ENCODE measurements at regions not wholly inside any gene's neighbourhood (a gene's known extent, or its start where the extent isn't known, plus 50 kb on each side); places are given as distances from the start of the nearest gene placed in this dataset.

DNA sequence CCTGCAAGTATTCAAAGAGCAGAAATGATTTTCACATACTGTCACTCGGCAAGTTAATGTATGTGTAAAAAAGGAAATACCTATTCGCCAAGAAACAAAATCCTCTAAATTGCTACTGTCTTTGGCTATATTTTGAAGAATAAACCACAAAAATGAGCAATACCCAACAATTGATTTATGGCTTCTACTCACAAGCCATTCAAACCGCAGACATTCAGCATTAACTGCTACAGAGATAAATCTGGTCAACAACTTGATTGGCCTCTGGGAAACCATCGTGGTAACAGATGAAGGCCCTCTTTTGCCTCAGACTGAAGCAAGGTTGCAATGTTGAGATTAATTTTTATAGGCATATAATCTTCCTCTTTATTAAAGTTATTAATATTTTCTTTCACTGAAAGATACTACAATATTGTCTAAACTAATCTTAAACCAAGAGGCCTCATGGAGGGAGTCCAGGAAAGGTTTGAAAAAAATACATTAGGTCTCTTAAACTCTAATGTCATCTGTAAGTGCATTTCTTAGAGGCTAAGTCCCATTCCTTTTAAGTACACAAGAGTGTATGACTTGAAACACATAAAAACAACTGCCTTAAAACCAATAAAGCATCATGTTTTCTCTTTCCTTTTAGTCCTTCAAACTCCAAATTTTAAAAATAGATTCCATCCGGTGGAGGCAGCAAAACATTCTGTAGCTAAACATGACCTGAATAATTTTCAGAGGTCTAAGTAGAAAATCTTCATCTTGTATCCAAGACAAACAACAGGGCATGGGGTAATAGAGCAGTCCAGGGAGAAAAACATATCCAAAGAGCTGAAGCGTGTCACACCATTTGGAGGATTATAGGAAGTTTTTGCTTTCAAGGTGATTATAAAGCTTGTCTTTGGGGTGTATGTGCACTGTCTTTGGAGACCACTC, 162.4 kb upstream of the TGFBR2 start:
- Mint-ChIP-seq H3K9me3 (ENCODE audit: unreplicated experiment) (no peaks in the 10 kb centered on the region), H3K27me3 (ENCODE audit: unreplicated experiment) (peaks cover 2% of the 10 kb centered on the region), H3K4me1 (ENCODE audit: unreplicated experiment) (peaks cover 2% of the 10 kb centered on the region), H3K36me3 (ENCODE audit: low read depth, unreplicated experiment) (no peaks in the 10 kb centered on the region), H3K27ac (ENCODE audit: unreplicated experiment) (no peak overlapping the region), H3K4me3 (ENCODE audit: unreplicated experiment) (no peak overlapping the region)
- DNase-seq (ENCODE audit: low spot score), result no peak
- TF ChIP-seq, protein P1, sequence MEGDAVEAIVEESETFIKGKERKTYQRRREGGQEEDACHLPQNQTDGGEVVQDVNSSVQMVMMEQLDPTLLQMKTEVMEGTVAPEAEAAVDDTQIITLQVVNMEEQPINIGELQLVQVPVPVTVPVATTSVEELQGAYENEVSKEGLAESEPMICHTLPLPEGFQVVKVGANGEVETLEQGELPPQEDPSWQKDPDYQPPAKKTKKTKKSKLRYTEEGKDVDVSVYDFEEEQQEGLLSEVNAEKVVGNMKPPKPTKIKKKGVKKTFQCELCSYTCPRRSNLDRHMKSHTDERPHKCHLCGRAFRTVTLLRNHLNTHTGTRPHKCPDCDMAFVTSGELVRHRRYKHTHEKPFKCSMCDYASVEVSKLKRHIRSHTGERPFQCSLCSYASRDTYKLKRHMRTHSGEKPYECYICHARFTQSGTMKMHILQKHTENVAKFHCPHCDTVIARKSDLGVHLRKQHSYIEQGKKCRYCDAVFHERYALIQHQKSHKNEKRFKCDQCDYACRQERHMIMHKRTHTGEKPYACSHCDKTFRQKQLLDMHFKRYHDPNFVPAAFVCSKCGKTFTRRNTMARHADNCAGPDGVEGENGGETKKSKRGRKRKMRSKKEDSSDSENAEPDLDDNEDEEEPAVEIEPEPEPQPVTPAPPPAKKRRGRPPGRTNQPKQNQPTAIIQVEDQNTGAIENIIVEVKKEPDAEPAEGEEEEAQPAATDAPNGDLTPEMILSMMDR (IDR thresholded peaks at IDR 0.05; ENCODE audit: unreplicated experiment), result no peak

DNA sequence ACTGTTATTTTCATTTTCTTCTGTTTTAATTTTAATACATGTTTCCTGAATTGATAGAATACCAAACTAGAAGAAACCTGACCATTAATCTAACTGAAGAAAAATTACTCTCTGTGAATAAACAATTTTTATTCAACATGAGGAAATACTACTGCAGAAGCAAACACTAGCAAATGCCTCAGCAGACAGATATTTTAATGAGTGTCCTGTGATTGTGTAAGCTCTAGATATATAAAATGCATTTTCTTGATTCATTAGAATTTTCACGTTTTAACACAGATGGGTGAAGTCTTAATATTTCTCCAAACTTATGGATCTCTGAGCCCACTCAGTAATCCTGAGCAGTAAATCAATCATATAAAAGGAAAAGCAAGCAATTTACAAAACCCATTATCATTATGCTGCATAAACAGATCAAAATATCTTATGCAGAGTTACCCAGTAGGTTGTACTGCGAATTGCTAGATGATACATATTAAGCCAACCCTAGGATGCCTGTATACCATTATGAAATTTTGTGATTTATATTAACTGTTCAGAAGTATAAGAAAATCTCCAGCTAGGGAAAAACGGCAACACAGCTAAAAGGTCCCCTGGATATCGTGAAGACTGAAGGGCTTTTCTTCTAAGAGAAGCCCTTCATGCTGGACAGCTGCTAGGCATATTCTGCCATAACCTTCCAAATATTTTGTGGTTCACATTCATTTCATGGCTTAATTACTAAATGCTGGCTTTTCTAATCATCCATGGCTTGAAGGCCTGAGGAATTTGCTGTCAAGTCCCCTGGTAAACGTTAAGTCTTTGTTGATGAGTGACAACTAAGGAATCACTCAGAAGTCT, 157.7 kb upstream of the TGFBR2 start:
- H3K9me3 Mint-ChIP-seq (ENCODE audit: unreplicated experiment), result no peaks in the 10 kb centered on the region
- no peaks in the 10 kb centered on the region for H3K36me3 Mint-ChIP-seq (ENCODE audit: low read depth, unreplicated experiment)
- TF ChIP-seq, protein P1 (IDR thresholded peaks at IDR 0.05; ENCODE audit: unreplicated experiment), result no peak
- peaks cover 2% of the 10 kb centered on the region for H3K27me3 Mint-ChIP-seq (ENCODE audit: unreplicated experiment)
- no peak for DNase-seq (ENCODE audit: low spot score)
- no peak overlapping the region for H3K4me3 Mint-ChIP-seq (ENCODE audit: unreplicated experiment)
- peaks cover 2% of the 10 kb centered on the region for H3K4me1 Mint-ChIP-seq (ENCODE audit: unreplicated experiment)
- H3K27ac Mint-ChIP-seq (ENCODE audit: unreplicated experiment), result no peak overlapping the region

- Mint-ChIP-seq H3K4me3 (ENCODE audit: unreplicated experiment) (no peak overlapping the region), H3K9me3 (ENCODE audit: unreplicated experiment) (no peaks in the 10 kb centered on the region), H3K27ac (ENCODE audit: unreplicated experiment) (no peak overlapping the region), H3K4me1 (ENCODE audit: unreplicated experiment) (peaks cover 2% of the 10 kb centered on the region), H3K36me3 (ENCODE audit: low read depth, unreplicated experiment) (no peaks in the 10 kb centered on the region), H3K27me3 (ENCODE audit: unreplicated experiment) (peaks cover 1% of the 10 kb centered on the region)
- TF ChIP-seq, protein P1 (IDR thresholded peaks at IDR 0.05; ENCODE audit: unreplicated experiment), result no peak
- DNase-seq (ENCODE audit: low spot score), result no peak
These were observed 157.1 kb upstream of the TGFBR2 start for GRCh38 chr3:30449290-30449632.

GRCh38 chr3:30452446-30452845, 154.0 kb upstream of the TGFBR2 start:
- Mint-ChIP-seq H3K27me3 (ENCODE audit: unreplicated experiment) (no peaks in the 10 kb centered on the region), H3K4me1 (ENCODE audit: unreplicated experiment) (no peaks in the 10 kb centered on the region), H3K36me3 (ENCODE audit: low read depth, unreplicated experiment) (no peaks in the 10 kb centered on the region), H3K4me3 (ENCODE audit: unreplicated experiment) (no peak overlapping the region), H3K27ac (ENCODE audit: unreplicated experiment) (no peak overlapping the region), H3K9me3 (ENCODE audit: unreplicated experiment) (no peaks in the 10 kb centered on the region)
- DNase-seq (ENCODE audit: low spot score), result no peak
- TF ChIP-seq, protein P1 (IDR thresholded peaks at IDR 0.05; ENCODE audit: unreplicated experiment), result no peak
